ENCODE measurements at regions not wholly inside any gene's neighbourhood (a gene's known extent, or its start where the extent isn't known, plus 50 kb on each side); places are given as distances from the start of the nearest gene placed in this dataset.

- Histone ChIP-seq H3K4me1 (ENCODE audit: control insufficient read depth, low read length) (no peaks in the 10 kb centered on the region), H3K27ac (ENCODE audit: low read depth, low read length) (no peak overlapping the region), H3K27me3 (ENCODE audit: control insufficient read depth, low read length) (no peaks in the 10 kb centered on the region), H3K36me3 (ENCODE audit: control insufficient read depth, low read length) (no peaks in the 10 kb centered on the region), H3K4me3 (ENCODE audit: low read length) (no peak overlapping the region), H3K4me2 (ENCODE audit: low read length) (no peak overlapping the region), H3K9me3 (ENCODE audit: control insufficient read depth, insufficient read depth, low read length) (no peaks in the 10 kb centered on the region), H3K79me2 (ENCODE audit: control insufficient read depth, low read length) (no peaks in the 10 kb centered on the region), H3K9me2 (replicated peaks; ENCODE audit: control insufficient read depth, low read length) (no peaks in the 10 kb centered on the region), H4K20me1 (ENCODE audit: control insufficient read depth, insufficient read depth, low read depth, low read length) (no peaks in the 10 kb centered on the region), H3F3A (ENCODE audit: control insufficient read depth, insufficient read depth) (no peaks in the 10 kb centered on the region)
- TF ChIP-seq CTCF (IDR thresholded peaks at IDR 0.05; ENCODE audit: low read depth, low read length, poor library complexity, severe bottlenecking) (no peak), EZH2phosphoT487 (IDR thresholded peaks at IDR 0.05; ENCODE audit: borderline replicate concordance, low read length) (no peak)
Measured at GRCh38 chrX:122906726-122907125, 277.4 kb upstream of the GRIA3 start.

GRCh38 chrX:122907375-122907774, 276.7 kb upstream of the GRIA3 start:
- Histone ChIP-seq H3K4me2 (ENCODE audit: low read length) (no peak overlapping the region), H3K79me2 (ENCODE audit: control insufficient read depth, low read length) (no peaks in the 10 kb centered on the region), H3K9me2 (replicated peaks; ENCODE audit: control insufficient read depth, low read length) (no peaks in the 10 kb centered on the region), H3F3A (ENCODE audit: control insufficient read depth, insufficient read depth) (no peaks in the 10 kb centered on the region), H3K27ac (ENCODE audit: low read depth, low read length) (no peak overlapping the region), H3K36me3 (ENCODE audit: control insufficient read depth, low read length) (no peaks in the 10 kb centered on the region), H3K4me3 (ENCODE audit: low read length) (no peak overlapping the region), H3K27me3 (ENCODE audit: control insufficient read depth, low read length) (no peaks in the 10 kb centered on the region), H3K4me1 (ENCODE audit: control insufficient read depth, low read length) (no peaks in the 10 kb centered on the region), H4K20me1 (ENCODE audit: control insufficient read depth, insufficient read depth, low read depth, low read length) (no peaks in the 10 kb centered on the region), H3K9me3 (ENCODE audit: control insufficient read depth, insufficient read depth, low read length) (no peaks in the 10 kb centered on the region)
- TF ChIP-seq CTCF (IDR thresholded peaks at IDR 0.05; ENCODE audit: low read depth, low read length, poor library complexity, severe bottlenecking) (no peak), EZH2phosphoT487 (IDR thresholded peaks at IDR 0.05; ENCODE audit: borderline replicate concordance, low read length) (no peak)

- Histone ChIP-seq H3K27me3 (ENCODE audit: control insufficient read depth, low read length) (no peaks in the 10 kb centered on the region), H3K9me2 (replicated peaks; ENCODE audit: control insufficient read depth, low read length) (no peaks in the 10 kb centered on the region), H3F3A (ENCODE audit: control insufficient read depth, insufficient read depth) (no peaks in the 10 kb centered on the region), H3K4me2 (ENCODE audit: low read length) (no peak overlapping the region), H3K79me2 (ENCODE audit: control insufficient read depth, low read length) (no peaks in the 10 kb centered on the region), H3K36me3 (ENCODE audit: control insufficient read depth, low read length) (no peaks in the 10 kb centered on the region), H3K27ac (ENCODE audit: low read depth, low read length) (no peak overlapping the region), H3K4me3 (ENCODE audit: low read length) (no peak overlapping the region), H3K4me1 (ENCODE audit: control insufficient read depth, low read length) (no peaks in the 10 kb centered on the region), H3K9me3 (ENCODE audit: control insufficient read depth, insufficient read depth, low read length) (no peaks in the 10 kb centered on the region), H4K20me1 (ENCODE audit: control insufficient read depth, insufficient read depth, low read depth, low read length) (no peaks in the 10 kb centered on the region)
- no peak for TF ChIP-seq CTCF (IDR thresholded peaks at IDR 0.05; ENCODE audit: low read depth, low read length, poor library complexity, severe bottlenecking)
Measured at GRCh38 chrX:122910697-122911096, 273.4 kb upstream of the GRIA3 start.

- no peaks in the 10 kb centered on the region for H3K9me2 ChIP-seq (replicated peaks; ENCODE audit: control insufficient read depth, low read length)
- no peak overlapping the region for H3K4me3 ChIP-seq (ENCODE audit: low read length)
- H3K27me3 ChIP-seq (ENCODE audit: control insufficient read depth, low read length) = no peaks in the 10 kb centered on the region
- no peaks in the 10 kb centered on the region for H3F3A ChIP-seq (ENCODE audit: control insufficient read depth, insufficient read depth)
- H3K9me3 ChIP-seq (ENCODE audit: control insufficient read depth, insufficient read depth, low read length) = no peaks in the 10 kb centered on the region
- TF ChIP-seq CTCF (IDR thresholded peaks at IDR 0.05; ENCODE audit: low read depth, low read length, poor library complexity, severe bottlenecking) (no peak), EZH2phosphoT487 (IDR thresholded peaks at IDR 0.05; ENCODE audit: borderline replicate concordance, low read length) (no peak)
- no peaks in the 10 kb centered on the region for H4K20me1 ChIP-seq (ENCODE audit: control insufficient read depth, insufficient read depth, low read depth, low read length)
- no peaks in the 10 kb centered on the region for H3K4me1 ChIP-seq (ENCODE audit: control insufficient read depth, low read length)
- no peaks in the 10 kb centered on the region for H3K36me3 ChIP-seq (ENCODE audit: control insufficient read depth, low read length)
- no peak overlapping the region for H3K4me2 ChIP-seq (ENCODE audit: low read length)
- no peaks in the 10 kb centered on the region for H3K79me2 ChIP-seq (ENCODE audit: control insufficient read depth, low read length)
- no peak overlapping the region for H3K27ac ChIP-seq (ENCODE audit: low read depth, low read length)
Measured at GRCh38 chrX:122913134-122913533, 270.9 kb upstream of the GRIA3 start.
